GM23338 (cell line): ENCODE measurements at regions not wholly inside any gene's neighbourhood (a gene's known extent, or its start where the extent isn't known, plus 50 kb on each side); places are given as distances from the start of the nearest gene placed in this dataset.

Source experiments
- ATAC-seq: fragments of 200-7000 bp; cut with Tn5 transposase; 3 replicates; pipeline ENCODE4 v1.9.1; 2020
- DNase-seq: peaks from one replicate; pipeline ENCODE4 v3.0.0-alpha.2; 2015; ENCODE audit warnings: low spot score
- H2AFZ ChIP-seq: fragments of 200-600 bp; sonication (generic); 2 replicates; pipeline ENCODE4 v1.8.0; 2016; ENCODE audit warnings: antibody characterized with exemption, mild to moderate bottlenecking, moderate library complexity
- H3F3A ChIP-seq: fragments of 200-600 bp; sonication (generic); replicated peaks from 2 replicates; pipeline ENCODE4 v1.8.0; 2017; ENCODE audit warnings: antibody characterized with exemption, mixed run types, low read depth
- H3K27ac ChIP-seq: fragments of 200-600 bp; sonication (generic); 2 replicates; pipeline ENCODE4 v1.6.1; 2016; ENCODE audit warnings: low read depth
- H3K27me3 ChIP-seq: fragments of 200-600 bp; sonication (generic); 2 replicates; pipeline ENCODE4 v1.8.0; 2016; ENCODE audit warnings: mild to moderate bottlenecking, mixed run types, moderate library complexity; ENCODE audit not compliant: insufficient read depth
- H3K36me3 ChIP-seq: fragments of 200-600 bp; sonication (generic); 2 replicates; pipeline ENCODE4 v1.8.0; 2016; ENCODE audit warnings: mild to moderate bottlenecking; ENCODE audit not compliant: insufficient read depth
- H3K4me1 ChIP-seq: fragments of 200-600 bp; sonication (generic); 2 replicates; pipeline ENCODE4 v1.8.0; 2016; ENCODE audit warnings: mild to moderate bottlenecking, moderate library complexity; ENCODE audit not compliant: insufficient read depth
- H3K4me2 ChIP-seq: fragments of 200-600 bp; sonication (generic); 2 replicates; pipeline ENCODE4 v1.7.1; 2017; ENCODE audit warnings: mixed run types
- H3K4me3 ChIP-seq: fragments of 200-600 bp; sonication (generic); 2 replicates; pipeline ENCODE4 v1.6.1; 2016; ENCODE audit warnings: mixed run types
- H3K79me2 ChIP-seq: fragments of 200-600 bp; sonication (generic); replicated peaks from 2 replicates; pipeline ENCODE4 v1.8.0; 2017; ENCODE audit warnings: mild to moderate bottlenecking; ENCODE audit not compliant: insufficient read depth
- H3K9me2 ChIP-seq: fragments of 200-600 bp; sonication (generic); 2 replicates; pipeline ENCODE4 v1.8.0; 2017; ENCODE audit not compliant: insufficient read depth
- H4K20me1 ChIP-seq: fragments of 200-600 bp; sonication (generic); replicated peaks from 2 replicates; pipeline ENCODE4 v1.8.0; 2017; ENCODE audit warnings: mild to moderate bottlenecking; ENCODE audit not compliant: insufficient read depth
- H3K27ac Mint-ChIP-seq: 2 replicates; pipeline ENCODE4 v1.8.0; 2020; ENCODE audit warnings: inconsistent platforms, mild to moderate bottlenecking, moderate library complexity, mixed read lengths
- H3K27me3 Mint-ChIP-seq: 3 replicates; pipeline ENCODE4 v1.8.0; 2022; ENCODE audit warnings: low read depth, mild to moderate bottlenecking, moderate library complexity, mixed read lengths, inconsistent platforms; ENCODE audit not compliant: insufficient read depth, poor library complexity
- H3K36me3 Mint-ChIP-seq: 3 replicates; pipeline ENCODE4 v1.8.0; 2021; ENCODE audit warnings: low read depth, mild to moderate bottlenecking, inconsistent platforms, moderate library complexity, mixed read lengths
- H3K4me1 Mint-ChIP-seq: 3 replicates; pipeline ENCODE4 v1.8.0; 2020; ENCODE audit warnings: mild to moderate bottlenecking, inconsistent platforms, mixed read lengths
- H3K4me3 Mint-ChIP-seq: 3 replicates; pipeline ENCODE4 v1.8.0; 2021; ENCODE audit warnings: moderate library complexity, mild to moderate bottlenecking, inconsistent platforms, mixed read lengths
- H3K9me3 Mint-ChIP-seq: 3 replicates; pipeline ENCODE4 v1.8.0; 2020; ENCODE audit warnings: moderate library complexity, mild to moderate bottlenecking, inconsistent platforms, mixed read lengths
- CREB1 ChIP-seq: fragments of 250-450 bp; sonication (Bioruptor Pico); IDR thresholded peaks from 2 replicates; pipeline ENCODE4 v1.5.0; 2020; ENCODE audit warnings: low read depth, mild to moderate bottlenecking, moderate library complexity
- CTCF ChIP-seq, 2 experiments: fragments of 200-600 bp in 1 of 2; sonication (generic) in 1 of 2; conservative IDR thresholded peaks; 2 replicates each; pipeline versions ENCODE4 v1.5.1 to v1.6.1; 2016 to 2017; ENCODE audit warnings: antibody characterized with exemption in 2 of 2, low read depth in 2 of 2, mild to moderate bottlenecking in 2 of 2, moderate library complexity in 1 of 2
- ETS1 ChIP-seq: IDR thresholded peaks from 2 replicates; pipeline ENCODE4 v1.6.1; 2016; ENCODE audit warnings: antibody characterized with exemption
- EZH2 ChIP-seq: fragments of 200-600 bp; sonication (generic); IDR thresholded peaks from one replicate; pipeline ENCODE4 v1.8.0; 2017; ENCODE audit warnings: antibody characterized with exemption, mild to moderate bottlenecking, low read depth; ENCODE audit not compliant: unreplicated experiment
- EZH2phosphoT487 ChIP-seq: fragments of 200-600 bp; sonication (generic); IDR thresholded peaks from one replicate; pipeline ENCODE4 v1.8.1; 2018; ENCODE audit warnings: antibody characterized with exemption; ENCODE audit not compliant: unreplicated experiment
- JUNB ChIP-seq: IDR thresholded peaks from one replicate; pipeline ENCODE4 v1.6.1; 2016; ENCODE audit warnings: antibody characterized with exemption; ENCODE audit not compliant: unreplicated experiment
- NANOG ChIP-seq: IDR thresholded peaks from 2 replicates; pipeline ENCODE4 v1.6.1; 2016; ENCODE audit warnings: antibody characterized with exemption, borderline replicate concordance
- POLR2AphosphoS5 ChIP-seq: IDR thresholded peaks from 2 replicates; pipeline ENCODE4 v1.6.1; 2016; ENCODE audit warnings: antibody characterized with exemption, low read depth
- REST ChIP-seq: IDR thresholded peaks from one replicate; pipeline ENCODE4 v1.6.1; 2018; ENCODE audit warnings: antibody characterized with exemption; ENCODE audit not compliant: unreplicated experiment
- STAT1 ChIP-seq: IDR thresholded peaks from one replicate; pipeline ENCODE4 v1.6.1; 2016; ENCODE audit warnings: antibody characterized with exemption; ENCODE audit not compliant: unreplicated experiment
- ZNF114 ChIP-seq: fragments of 250-450 bp; sonication (Bioruptor Pico); IDR thresholded peaks from 2 replicates; pipeline ENCODE4 v1.5.0; 2020; ENCODE audit warnings: mild to moderate bottlenecking, moderate library complexity
- ZNF331 ChIP-seq: fragments of 250-450 bp; sonication (Bioruptor Pico); IDR thresholded peaks from 2 replicates; pipeline ENCODE4 v1.5.0; 2020; ENCODE audit warnings: low read depth, mild to moderate bottlenecking, moderate library complexity
- ZNF462 ChIP-seq: fragments of 250-450 bp; sonication (Bioruptor Pico); IDR thresholded peaks from 2 replicates; pipeline ENCODE4 v1.5.0; 2020; ENCODE audit warnings: mild to moderate bottlenecking, moderate library complexity

GRCh38 chr7:114152314-114152938 is 233.6 kb upstream of the PPP1R3A start:
- Histone ChIP-seq H3K79me2 (no peaks in the 10 kb centered on the region), H3K27ac (0 out of 2 replicates have a peak overlapping the region, but pooled peaks have one; percentile 3), H2AFZ (no peak overlapping the region), H3F3A (no peaks in the 10 kb centered on the region), H3K4me3 (peak overlapping the region; percentile 2; the same call in 1 of the 2 replicates), H3K9me2 (no peaks in the 10 kb centered on the region), H3K4me2 (peak overlapping the region; percentile 7), H3K36me3 (no peaks in the 10 kb centered on the region), H3K27me3 (no peaks in the 10 kb centered on the region), H3K4me1 (peaks cover 39% of the 10 kb centered on the region), H4K20me1 (no peaks in the 10 kb centered on the region)
- peak overlapping the region; percentile 55 for H3K27ac Mint-ChIP-seq
- H3K9me3 Mint-ChIP-seq = no peaks in the 10 kb centered on the region
- TF ChIP-seq EZH2 = no peak
- TF ChIP-seq REST = no peak
- TF ChIP-seq POLR2AphosphoS5 = no peak
- no peak for TF ChIP-seq ETS1
- no peak for TF ChIP-seq ZNF462
- TF ChIP-seq STAT1 = no peak
- TF ChIP-seq EZH2phosphoT487 = no peak
- TF ChIP-seq CTCF (conservative IDR thresholded peaks at IDR 0.05; ENCODE audit: low read depth in 2 of 2) = no peak
- no peak for TF ChIP-seq NANOG
- TF ChIP-seq CREB1 = no peak
- no peak for TF ChIP-seq ZNF114 (CRISPR knock-in tag)
- no peak for TF ChIP-seq JUNB
- TF ChIP-seq ZNF331 (CRISPR knock-in tag) = no peak
- peak overlapping the region; percentile 44 for H3K4me3 Mint-ChIP-seq
- no peaks in the 10 kb centered on the region for H3K27me3 Mint-ChIP-seq
- DNase-seq (peak; percentile 78), ATAC-seq (peak; percentile 68)
- H3K36me3 Mint-ChIP-seq = no peaks in the 10 kb centered on the region
- H3K4me1 Mint-ChIP-seq = peaks cover 56% of the 10 kb centered on the region
